H9 (cell line): ENCODE measurements at regions not wholly inside any gene's neighbourhood (a gene's known extent, or its start where the extent isn't known, plus 50 kb on each side); places are given as distances from the start of the nearest gene placed in this dataset.

ENCODE experiments used
- DNase-seq: peaks from one replicate; pipeline ENCODE4 v3.0.0-alpha.2; 2017
- H2AFZ ChIP-seq: one replicate; pipeline ENCODE4 v1.6.1; 2013; ENCODE audit warnings: mild to moderate bottlenecking, low read length, control low read depth, moderate library complexity
- H2AK5ac ChIP-seq: 2 replicates; pipeline ENCODE4 v1.6.1; 2013; ENCODE audit warnings: low read length, control low read depth, mixed read lengths; ENCODE audit not compliant: insufficient read length
- H2BK120ac ChIP-seq: one replicate; pipeline ENCODE4 v1.6.1; 2013; ENCODE audit warnings: low read depth, mild to moderate bottlenecking, low read length, control low read depth, inconsistent platforms; ENCODE audit not compliant: poor library complexity, severe bottlenecking
- H2BK12ac ChIP-seq: 2 replicates; pipeline ENCODE4 v1.6.1; 2013; ENCODE audit warnings: low read length, control low read depth, mixed read lengths, low read depth; ENCODE audit not compliant: insufficient read length
- H2BK15ac ChIP-seq: 2 replicates; pipeline ENCODE4 v1.6.1; 2013; ENCODE audit warnings: low read depth, low read length, control low read depth
- H2BK20ac ChIP-seq: one replicate; pipeline ENCODE4 v1.6.1; 2013; ENCODE audit warnings: low read depth, mild to moderate bottlenecking, low read length, control low read depth, inconsistent platforms; ENCODE audit not compliant: poor library complexity, severe bottlenecking
- H2BK5ac ChIP-seq: 2 replicates; pipeline ENCODE4 v1.6.1; 2013; ENCODE audit warnings: low read length, control low read depth, mixed read lengths; ENCODE audit not compliant: insufficient read length
- H3K14ac ChIP-seq: 2 replicates; pipeline ENCODE4 v1.6.1; 2013; ENCODE audit warnings: low read length, control low read depth; ENCODE audit not compliant: insufficient read depth
- H3K18ac ChIP-seq: 2 replicates; pipeline ENCODE4 v1.6.1; 2013; ENCODE audit warnings: low read depth, mild to moderate bottlenecking, mixed read lengths, low read length, control low read depth; ENCODE audit not compliant: insufficient read length
- H3K23ac ChIP-seq: 2 replicates; pipeline ENCODE4 v1.6.1; 2013; ENCODE audit warnings: low read length, control low read depth, mixed read lengths, low read depth; ENCODE audit not compliant: insufficient read length
- H3K23me2 ChIP-seq: 2 replicates; pipeline ENCODE4 v1.6.1; 2013; ENCODE audit warnings: low read depth, mild to moderate bottlenecking, mixed read lengths, low read length, control low read depth; ENCODE audit not compliant: insufficient read length, poor library complexity, severe bottlenecking
- H3K27ac ChIP-seq: 2 replicates; pipeline ENCODE4 v1.5.1; 2013; ENCODE audit warnings: low read length, control low read depth, mixed read lengths, low read depth; ENCODE audit not compliant: insufficient read length
- H3K27me3 ChIP-seq: 2 replicates; pipeline ENCODE4 v1.6.1; 2013; ENCODE audit warnings: low read length, control low read depth, inconsistent platforms; ENCODE audit not compliant: insufficient read depth
- H3K4ac ChIP-seq: 2 replicates; pipeline ENCODE4 v1.6.1; 2013; ENCODE audit warnings: low read depth, mild to moderate bottlenecking, control low read depth, inconsistent platforms, low read length, moderate library complexity
- H3K4me1 ChIP-seq: 2 replicates; pipeline ENCODE4 v1.6.1; 2013; ENCODE audit warnings: low read length, control low read depth, inconsistent platforms; ENCODE audit not compliant: insufficient read depth
- H3K4me2 ChIP-seq: 2 replicates; pipeline ENCODE4 v1.6.1; 2013; ENCODE audit warnings: low read length, control low read depth, mixed read lengths; ENCODE audit not compliant: insufficient read length, insufficient read depth
- H3K56ac ChIP-seq: 2 replicates; pipeline ENCODE4 v1.6.1; 2013; ENCODE audit warnings: low read depth, mild to moderate bottlenecking, mixed read lengths, low read length, control low read depth; ENCODE audit not compliant: insufficient read length
- H3K79me1 ChIP-seq: 2 replicates; pipeline ENCODE4 v1.6.1; 2013; ENCODE audit warnings: low read depth, mild to moderate bottlenecking, moderate library complexity, low read length, control low read depth, inconsistent platforms; ENCODE audit not compliant: insufficient read depth, poor library complexity, severe bottlenecking
- H3K79me2 ChIP-seq: 2 replicates; pipeline ENCODE4 v1.6.1; 2013; ENCODE audit warnings: low read length, control low read depth, inconsistent platforms; ENCODE audit not compliant: insufficient read depth
- H3K9ac ChIP-seq: 2 replicates; pipeline ENCODE4 v1.6.1; 2013; ENCODE audit warnings: low read length, control low read depth, mixed read lengths; ENCODE audit not compliant: insufficient read length; ENCODE audit errors: extremely low read depth
- H3K9me3 ChIP-seq: one replicate; pipeline ENCODE4 v1.6.1; 2013; ENCODE audit warnings: low read depth, low read length, inconsistent platforms; ENCODE audit not compliant: control insufficient read depth
- H3T11ph ChIP-seq: one replicate; pipeline ENCODE4 v1.6.1; 2013; ENCODE audit warnings: mild to moderate bottlenecking, low read length, control low read depth, inconsistent platforms
- H4K20me1 ChIP-seq: one replicate; pipeline ENCODE4 v1.6.1; 2013; ENCODE audit not compliant: control insufficient read depth, insufficient read length, insufficient read depth
- H4K5ac ChIP-seq: 2 replicates; pipeline ENCODE4 v1.6.1; 2013; ENCODE audit warnings: low read depth, mild to moderate bottlenecking, mixed read lengths, low read length, control low read depth; ENCODE audit not compliant: insufficient read length
- H4K8ac ChIP-seq: replicated peaks from 2 replicates; pipeline ENCODE4 v1.6.1; 2013; ENCODE audit warnings: low read length, control low read depth, mixed read lengths, low read depth; ENCODE audit not compliant: insufficient read length
- H4K91ac ChIP-seq: 2 replicates; pipeline ENCODE4 v1.6.1; 2013; ENCODE audit warnings: low read depth, mild to moderate bottlenecking, moderate library complexity, mixed read lengths, low read length, control low read depth; ENCODE audit not compliant: insufficient read length
- H3K27ac Mint-ChIP-seq, 3 experiments: 2 replicates in 2 of 3; 3 replicates in 1 of 3; pipeline ENCODE4 v1.8.0; 2020 to 2021; ENCODE audit warnings: mixed read lengths in 3 of 3, mild to moderate bottlenecking in 1 of 3, moderate library complexity in 1 of 3
- H3K27me3 Mint-ChIP-seq: 2 replicates; pipeline ENCODE4 v1.8.0; 2021; ENCODE audit warnings: low read depth, mild to moderate bottlenecking, moderate library complexity, mixed read lengths
- H3K36me3 Mint-ChIP-seq, 3 experiments: 2 replicates in 2 of 3; 3 replicates in 1 of 3; pipeline ENCODE4 v1.8.0; 2020 to 2021; ENCODE audit warnings: low read depth in 3 of 3, mixed read lengths in 3 of 3; ENCODE audit not compliant: insufficient read depth in 1 of 3
- H3K4me1 Mint-ChIP-seq, 2 experiments: 2 replicates each; pipeline ENCODE4 v1.8.0; 2020; ENCODE audit warnings: mixed read lengths in 2 of 2
- H3K4me3 Mint-ChIP-seq, 2 experiments: 2 replicates in 1 of 2; 3 replicates in 1 of 2; pipeline ENCODE4 v1.8.0; 2020 to 2021; ENCODE audit warnings: mild to moderate bottlenecking in 2 of 2, mixed read lengths in 2 of 2, moderate library complexity in 1 of 2
- H3K9me3 Mint-ChIP-seq, 2 experiments: 2 replicates in 1 of 2; 3 replicates in 1 of 2; pipeline ENCODE4 v1.8.0; 2020; ENCODE audit warnings: mild to moderate bottlenecking in 2 of 2, mixed read lengths in 2 of 2, moderate library complexity in 1 of 2
- TF ChIP-seq, protein P1 (sequence below): fragments of 200-600 bp; sonication (generic); conservative IDR thresholded peaks from 3 replicates; pipeline ENCODE4 v1.8.0; 2021; ENCODE audit warnings: antibody characterized with exemption, mild to moderate bottlenecking

DNA sequence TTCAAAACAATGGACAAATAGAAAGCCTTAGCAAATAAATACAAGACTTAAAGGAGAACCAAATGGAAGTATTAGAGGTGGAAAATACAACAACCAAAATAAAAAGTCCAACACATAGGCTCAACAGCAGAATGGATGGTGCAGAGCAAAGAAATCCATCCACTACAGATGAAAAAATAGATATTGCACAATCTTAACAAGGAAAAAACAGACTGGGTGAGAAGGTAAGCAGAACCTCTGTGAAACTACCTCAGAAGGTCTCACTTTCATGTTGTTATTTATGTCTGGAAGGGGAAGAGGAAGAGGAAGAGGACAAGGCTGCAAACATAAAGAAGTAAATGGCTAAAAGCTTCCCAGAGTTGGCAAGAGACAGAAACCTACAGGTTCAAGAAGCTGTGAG, 158.7 kb upstream of the NBPF11 start:
- TF ChIP-seq, protein P1, sequence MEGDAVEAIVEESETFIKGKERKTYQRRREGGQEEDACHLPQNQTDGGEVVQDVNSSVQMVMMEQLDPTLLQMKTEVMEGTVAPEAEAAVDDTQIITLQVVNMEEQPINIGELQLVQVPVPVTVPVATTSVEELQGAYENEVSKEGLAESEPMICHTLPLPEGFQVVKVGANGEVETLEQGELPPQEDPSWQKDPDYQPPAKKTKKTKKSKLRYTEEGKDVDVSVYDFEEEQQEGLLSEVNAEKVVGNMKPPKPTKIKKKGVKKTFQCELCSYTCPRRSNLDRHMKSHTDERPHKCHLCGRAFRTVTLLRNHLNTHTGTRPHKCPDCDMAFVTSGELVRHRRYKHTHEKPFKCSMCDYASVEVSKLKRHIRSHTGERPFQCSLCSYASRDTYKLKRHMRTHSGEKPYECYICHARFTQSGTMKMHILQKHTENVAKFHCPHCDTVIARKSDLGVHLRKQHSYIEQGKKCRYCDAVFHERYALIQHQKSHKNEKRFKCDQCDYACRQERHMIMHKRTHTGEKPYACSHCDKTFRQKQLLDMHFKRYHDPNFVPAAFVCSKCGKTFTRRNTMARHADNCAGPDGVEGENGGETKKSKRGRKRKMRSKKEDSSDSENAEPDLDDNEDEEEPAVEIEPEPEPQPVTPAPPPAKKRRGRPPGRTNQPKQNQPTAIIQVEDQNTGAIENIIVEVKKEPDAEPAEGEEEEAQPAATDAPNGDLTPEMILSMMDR, result no peak
- H3K4me2 ChIP-seq, result peak overlapping the region; percentile 50
- peaks cover 66% of the 10 kb centered on the region for H3K27me3 Mint-ChIP-seq
- no peak overlapping the region for H3K4me3 Mint-ChIP-seq
- no peaks in the 10 kb centered on the region for H3K79me1 ChIP-seq
- H3K9me3 ChIP-seq, result no peaks in the 10 kb centered on the region
- no peak overlapping the region for H3K14ac ChIP-seq
- H3K36me3 Mint-ChIP-seq, result peaks cover 0 to 9% (median 1%) of the 10 kb centered on the region in 3 experiments; a peak in 4 of 7 replicates
- H3K56ac ChIP-seq, result no peak overlapping the region
- H4K20me1 ChIP-seq, result peaks cover 2% of the 10 kb centered on the region
- H3K9ac ChIP-seq, result no peak overlapping the region
- peaks cover 0 to 4% of the 10 kb centered on the region in 2 experiments; a peak in 2 of 4 replicates for H3K4me1 Mint-ChIP-seq
- no peak overlapping the region for H4K91ac ChIP-seq
- H3K4me1 ChIP-seq, result no peaks in the 10 kb centered on the region
- H2AFZ ChIP-seq, result no peak overlapping the region
- peaks cover 4% of the 10 kb centered on the region for H3K23me2 ChIP-seq
- H3K27me3 ChIP-seq, result peaks cover 8% of the 10 kb centered on the region; the same call in 1 of the 2 replicates
- no peak overlapping the region for H3K4ac ChIP-seq
- H2BK20ac ChIP-seq, result no peak overlapping the region
- no peak overlapping the region for H2AK5ac ChIP-seq
- H4K5ac ChIP-seq, result no peak overlapping the region
- no peak overlapping the region for H2BK5ac ChIP-seq
- H2BK15ac ChIP-seq, result no peak overlapping the region
- H3K18ac ChIP-seq, result no peak overlapping the region
- no peak overlapping the region for H3T11ph ChIP-seq
- peaks cover 21% of the 10 kb centered on the region in 2 experiments; a peak in 4 of 5 replicates for H3K9me3 Mint-ChIP-seq
- no peak overlapping the region for H3K27ac ChIP-seq
- DNase-seq, result no peak
- H2BK120ac ChIP-seq, result no peak overlapping the region
- H3K23ac ChIP-seq, result no peak overlapping the region
- no peak overlapping the region for H3K27ac Mint-ChIP-seq
- H3K79me2 ChIP-seq, result no peaks in the 10 kb centered on the region
- H4K8ac ChIP-seq, result no peak overlapping the region
- H2BK12ac ChIP-seq, result no peak overlapping the region
